SK-N-SH (cell line): ENCODE measurements at regions not wholly inside any gene's neighbourhood (a gene's known extent, or its start where the extent isn't known, plus 50 kb on each side); places are given as distances from the start of the nearest gene placed in this dataset.

Experiments used
- CTCF ChIA-PET: fragments of 300-600, 350-600 bp; formaldehyde crosslinking; extraction: SDS; loops from one replicate; lab custom pipeline; 2021; lab: Yijun Ruan, JAX
- POLR2A ChIA-PET: fragments of 350-600 bp; sonication (Branson Sonifier 250); formaldehyde crosslinking; extraction: SDS; loops from one replicate; lab custom pipeline; 2020; ENCODE audit warnings: antibody characterized with exemption, inconsistent platforms; lab: Yijun Ruan, JAX
- DNase-seq: peaks from one replicate; pipeline ENCODE4 v3.0.0; 2012
- H2AFZ ChIP-seq: fragments of 200-600 bp; sonication (generic); 2 replicates; pipeline ENCODE4 v1.8.1; 2016; ENCODE audit warnings: antibody characterized with exemption, mild to moderate bottlenecking, low read depth
- H3F3A ChIP-seq: fragments of 200-600 bp; sonication (generic); replicated peaks from 2 replicates; pipeline ENCODE3; 2016; ENCODE audit warnings: antibody characterized with exemption, mild to moderate bottlenecking; ENCODE audit not compliant: insufficient read depth
- H3K27ac ChIP-seq, 2 experiments: fragments of 200-500 bp in 1 of 2; fragments of 200-600 bp in 1 of 2; sonication (Bioruptor generic) in 1 of 2; sonication (generic), shearing (Covaris generic) in 1 of 2; 2 replicates each; pipeline versions ENCODE4 v1.5.1 to v1.6.1; 2014 to 2016; ENCODE audit warnings: low read depth in 2 of 2, inconsistent platforms in 1 of 2, low read length in 1 of 2, mild to moderate bottlenecking in 1 of 2, mixed read lengths in 1 of 2
- H3K27me3 ChIP-seq: fragments of 200-600 bp; sonication (generic), shearing (Covaris generic); 2 replicates; pipeline ENCODE4 v1.6.1; 2016; ENCODE audit warnings: mixed run types; ENCODE audit not compliant: insufficient read depth
- H3K36me3 ChIP-seq, 2 experiments: fragments of 200-500 bp in 1 of 2; fragments of 200-600 bp in 1 of 2; sonication (Bioruptor generic) in 1 of 2; sonication (generic) in 1 of 2; replicated peaks in 1 of 2; 2 replicates each; pipeline versions ENCODE3 to v1.5.1; 2014 to 2016; ENCODE audit warnings: low read length in 1 of 2, mild to moderate bottlenecking in 1 of 2; ENCODE audit not compliant: insufficient read depth in 2 of 2, control insufficient read depth in 1 of 2
- H3K4me1 ChIP-seq, 2 experiments: fragments of 200-500 bp in 1 of 2; fragments of 200-600 bp in 1 of 2; sonication (Bioruptor generic) in 1 of 2; sonication (generic), shearing (Covaris generic) in 1 of 2; 2 replicates each; pipeline versions ENCODE4 v1.5.1 to v1.6.1; 2014 to 2016; ENCODE audit warnings: low read depth in 1 of 2, low read length in 1 of 2, mixed run types in 1 of 2; ENCODE audit not compliant: insufficient read depth in 2 of 2, control insufficient read depth in 1 of 2
- H3K4me2 ChIP-seq: fragments of 200-600 bp; sonication (generic), shearing (Covaris generic); 2 replicates; pipeline ENCODE4 v1.6.1; 2017; ENCODE audit warnings: mixed run types
- H3K4me3 ChIP-seq, 2 experiments: fragments of 200-500 bp in 1 of 2; fragments of 200-600 bp in 1 of 2; sonication (Bioruptor generic) in 1 of 2; sonication (generic), shearing (Covaris generic) in 1 of 2; 2 replicates each; pipeline versions ENCODE4 v1.5.1 to v1.8.1; 2014 to 2016; ENCODE audit warnings: low read depth in 2 of 2, inconsistent platforms in 1 of 2, low read length in 1 of 2, mild to moderate bottlenecking in 1 of 2, mixed read lengths in 1 of 2, moderate library complexity in 1 of 2
- H3K79me2 ChIP-seq: fragments of 200-600 bp; sonication (generic); 2 replicates; pipeline ENCODE4 v1.8.1; 2017; ENCODE audit warnings: mild to moderate bottlenecking; ENCODE audit not compliant: insufficient read depth
- H3K9ac ChIP-seq: fragments of 200-600 bp; sonication (generic); 2 replicates; pipeline ENCODE4 v1.6.1; 2017; ENCODE audit warnings: mixed run types
- H3K9me2 ChIP-seq: fragments of 200-600 bp; sonication (generic); 2 replicates; pipeline ENCODE4 v1.6.1; 2017; ENCODE audit warnings: mixed run types
- H3K9me3 ChIP-seq: fragments of 200-600 bp; sonication (generic); 2 replicates; pipeline ENCODE4 v1.6.1; 2017; ENCODE audit warnings: mixed run types, mild to moderate bottlenecking, moderate library complexity
- H4K20me1 ChIP-seq: fragments of 200-600 bp; sonication (generic); 2 replicates; pipeline ENCODE4 v1.6.1; 2017; ENCODE audit warnings: mild to moderate bottlenecking, mixed run types; ENCODE audit not compliant: insufficient read depth
- CHD2 ChIP-seq: fragments of 150-350 bp; IDR thresholded peaks from 2 replicates; pipeline ENCODE4 v1.6.1; 2018; ENCODE audit warnings: low read length; ENCODE audit not compliant: partially characterized antibody
- ELF1 ChIP-seq: IDR thresholded peaks from 2 replicates; pipeline ENCODE4 v1.4.0; 2012
- EZH2phosphoT487 ChIP-seq: fragments of 200-600 bp; sonication (generic); IDR thresholded peaks from 2 replicates; pipeline ENCODE4 v1.6.1; 2017; ENCODE audit warnings: low read depth, mixed run types, mild to moderate bottlenecking, antibody characterized with exemption, moderate library complexity, borderline replicate concordance
- FOXJ3 ChIP-seq: sonication (generic); formaldehyde crosslinking; IDR thresholded peaks from 2 replicates; pipeline ENCODE4 v1.5.1; 2020; ENCODE audit warnings: mild to moderate bottlenecking, missing genetic modification reagents
- IRF3 ChIP-seq: fragments of 150-350 bp; IDR thresholded peaks from 2 replicates; pipeline ENCODE4 v1.6.1; 2016; ENCODE audit warnings: mild to moderate bottlenecking, low read depth, low read length
- JUND ChIP-seq: IDR thresholded peaks from 2 replicates; pipeline ENCODE4 v1.4.0; 2012
- MAX ChIP-seq: IDR thresholded peaks from 2 replicates; pipeline ENCODE4 v1.4.0; 2012; ENCODE audit warnings: low read depth
- MEF2A ChIP-seq: IDR thresholded peaks from 2 replicates; pipeline ENCODE4 v1.4.0; 2012; ENCODE audit warnings: low read depth, borderline replicate concordance
- MXI1 ChIP-seq: IDR thresholded peaks from 2 replicates; pipeline ENCODE4 v1.6.1; 2012; ENCODE audit warnings: mild to moderate bottlenecking, low read depth, low read length, improper control_type of control experiment
- NFIC ChIP-seq: IDR thresholded peaks from 2 replicates; pipeline ENCODE4 v1.4.0; 2012; ENCODE audit warnings: borderline replicate concordance
- SMC3 ChIP-seq: IDR thresholded peaks from 2 replicates; pipeline ENCODE4 v1.6.1; 2012; ENCODE audit warnings: low read depth, low read length, improper control_type of control experiment
- TCF12 ChIP-seq: IDR thresholded peaks from 2 replicates; pipeline ENCODE4 v1.4.0; 2012
- USF1 ChIP-seq: IDR thresholded peaks from 2 replicates; pipeline ENCODE4 v1.4.0; 2012; ENCODE audit warnings: low read depth, borderline replicate concordance
- YY1 ChIP-seq: IDR thresholded peaks from 2 replicates; pipeline ENCODE4 v1.4.0; 2012; ENCODE audit warnings: low read depth, mild to moderate bottlenecking
- WGBS: methylation state at CpG from one replicate; pipeline ENCODE4 v1.1.6; 2017; ENCODE audit warnings: low lambda C conversion rate; 5-methylcytosine and 5-hydroxymethylcytosine counted together
- TF ChIP-seq, protein P1 (sequence below): IDR thresholded peaks from 2 replicates; pipeline ENCODE4; 2012
- TF ChIP-seq, protein P2 (sequence below): IDR thresholded peaks from 2 replicates; pipeline ENCODE4 v1.6.1; 2012; ENCODE audit warnings: mild to moderate bottlenecking, low read depth, low read length, moderate library complexity

DNA sequence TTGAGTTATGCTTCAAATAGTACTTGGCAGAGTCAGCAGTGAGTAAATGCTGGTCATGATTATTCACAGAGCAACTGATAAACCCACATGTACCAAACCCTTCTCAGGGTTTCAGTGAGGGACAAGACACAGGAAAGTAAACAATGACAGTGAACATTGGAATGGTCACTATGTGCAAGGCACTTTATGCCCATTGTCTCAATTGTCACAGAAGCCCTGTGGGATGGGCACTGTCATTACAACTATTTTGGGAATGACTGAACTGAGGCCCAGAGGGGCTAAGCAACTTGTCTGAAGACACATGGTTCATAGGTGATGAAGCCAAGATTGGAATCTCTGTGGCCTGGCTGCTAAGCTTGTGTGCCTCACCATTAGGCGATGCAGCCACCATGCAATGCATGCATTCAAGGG lies 238.5 kb downstream of the RBM19 start (continued):
- no peak for TF ChIP-seq MXI1
- TF ChIP-seq CHD2, result no peak
- TF ChIP-seq, protein P1, sequence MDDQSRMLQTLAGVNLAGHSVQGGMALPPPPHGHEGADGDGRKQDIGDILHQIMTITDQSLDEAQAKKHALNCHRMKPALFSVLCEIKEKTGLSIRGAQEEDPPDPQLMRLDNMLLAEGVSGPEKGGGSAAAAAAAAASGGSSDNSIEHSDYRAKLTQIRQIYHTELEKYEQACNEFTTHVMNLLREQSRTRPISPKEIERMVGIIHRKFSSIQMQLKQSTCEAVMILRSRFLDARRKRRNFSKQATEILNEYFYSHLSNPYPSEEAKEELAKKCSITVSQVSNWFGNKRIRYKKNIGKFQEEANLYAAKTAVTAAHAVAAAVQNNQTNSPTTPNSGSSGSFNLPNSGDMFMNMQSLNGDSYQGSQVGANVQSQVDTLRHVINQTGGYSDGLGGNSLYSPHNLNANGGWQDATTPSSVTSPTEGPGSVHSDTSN, result peak; percentile 22; the same call in 1 of the 2 replicates
- TF ChIP-seq NFIC, result peak; percentile 52; the same call in 1 of the 2 replicates
- TF ChIP-seq FOXJ3 (CRISPR knock-in tag), result no peak
- TF ChIP-seq IRF3, result no peak
- TF ChIP-seq TCF12, result peak; percentile 74
- TF ChIP-seq, all 33 proteins: peak for 8

DNA sequence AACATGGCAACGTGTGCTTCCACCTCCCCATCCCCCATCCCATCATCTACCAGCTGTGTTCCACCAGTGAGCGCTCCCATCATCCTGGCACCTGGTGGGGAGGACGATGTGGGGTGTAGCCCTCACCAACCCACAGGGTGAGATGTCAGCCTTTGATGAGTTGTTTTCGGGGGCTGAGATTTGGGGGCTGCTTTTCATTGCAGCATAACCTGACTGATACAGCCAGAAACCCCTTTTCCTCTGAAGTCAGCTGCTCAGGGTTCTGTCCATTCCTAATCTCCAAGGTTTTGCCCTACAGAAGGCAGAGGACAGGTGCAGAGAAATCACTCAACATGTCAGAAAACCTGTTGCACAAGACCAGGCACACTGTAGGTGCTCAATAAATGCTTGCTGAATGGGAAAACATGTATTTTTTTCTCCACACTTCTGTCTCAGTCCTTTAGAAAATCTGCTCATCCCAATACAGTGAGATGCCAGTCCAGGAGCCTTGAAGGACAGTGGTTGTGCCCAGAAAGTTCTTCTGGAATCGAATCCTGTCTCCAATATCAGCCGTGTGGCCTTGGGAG lies 239.8 kb downstream of the RBM19 start:
- H3K4me1 ChIP-seq, result 0 out of 4 replicates have a peak, but pooled peaks cover 0 to 6% of the 10 kb centered on the region in 2 experiments
- H3K27ac ChIP-seq, result no peak overlapping the region
- no peaks in the 10 kb centered on the region for H4K20me1 ChIP-seq
- DNase-seq, result no peak
- WGBS, result 60% methylated on average over 5 of the region's 6 CpGs
- H3K36me3 ChIP-seq, result no peaks in the 10 kb centered on the region
- no peaks in the 10 kb centered on the region for H3K79me2 ChIP-seq
- no peak overlapping the region for H3K4me2 ChIP-seq
- no peak overlapping the region for H3K4me3 ChIP-seq
- no peak overlapping the region for H2AFZ ChIP-seq
- no peaks in the 10 kb centered on the region for H3K9me2 ChIP-seq
- ChIA-PET CTCF (no interaction called here), POLR2A (no interaction called here)
- TF ChIP-seq USF1 (no peak), ELF1 (no peak), MXI1 (no peak), MAX (no peak), SMC3 (no peak), FOXJ3 (CRISPR knock-in tag) (no peak), YY1 (no peak), EZH2phosphoT487 (no peak), JUND (no peak), MEF2A (no peak)
- TF ChIP-seq, protein P2, sequence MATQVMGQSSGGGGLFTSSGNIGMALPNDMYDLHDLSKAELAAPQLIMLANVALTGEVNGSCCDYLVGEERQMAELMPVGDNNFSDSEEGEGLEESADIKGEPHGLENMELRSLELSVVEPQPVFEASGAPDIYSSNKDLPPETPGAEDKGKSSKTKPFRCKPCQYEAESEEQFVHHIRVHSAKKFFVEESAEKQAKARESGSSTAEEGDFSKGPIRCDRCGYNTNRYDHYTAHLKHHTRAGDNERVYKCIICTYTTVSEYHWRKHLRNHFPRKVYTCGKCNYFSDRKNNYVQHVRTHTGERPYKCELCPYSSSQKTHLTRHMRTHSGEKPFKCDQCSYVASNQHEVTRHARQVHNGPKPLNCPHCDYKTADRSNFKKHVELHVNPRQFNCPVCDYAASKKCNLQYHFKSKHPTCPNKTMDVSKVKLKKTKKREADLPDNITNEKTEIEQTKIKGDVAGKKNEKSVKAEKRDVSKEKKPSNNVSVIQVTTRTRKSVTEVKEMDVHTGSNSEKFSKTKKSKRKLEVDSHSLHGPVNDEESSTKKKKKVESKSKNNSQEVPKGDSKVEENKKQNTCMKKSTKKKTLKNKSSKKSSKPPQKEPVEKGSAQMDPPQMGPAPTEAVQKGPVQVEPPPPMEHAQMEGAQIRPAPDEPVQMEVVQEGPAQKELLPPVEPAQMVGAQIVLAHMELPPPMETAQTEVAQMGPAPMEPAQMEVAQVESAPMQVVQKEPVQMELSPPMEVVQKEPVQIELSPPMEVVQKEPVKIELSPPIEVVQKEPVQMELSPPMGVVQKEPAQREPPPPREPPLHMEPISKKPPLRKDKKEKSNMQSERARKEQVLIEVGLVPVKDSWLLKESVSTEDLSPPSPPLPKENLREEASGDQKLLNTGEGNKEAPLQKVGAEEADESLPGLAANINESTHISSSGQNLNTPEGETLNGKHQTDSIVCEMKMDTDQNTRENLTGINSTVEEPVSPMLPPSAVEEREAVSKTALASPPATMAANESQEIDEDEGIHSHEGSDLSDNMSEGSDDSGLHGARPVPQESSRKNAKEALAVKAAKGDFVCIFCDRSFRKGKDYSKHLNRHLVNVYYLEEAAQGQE, result no peak
- peaks cover 6% of the 10 kb centered on the region for H3F3A ChIP-seq
- no peaks in the 10 kb centered on the region for H3K9me3 ChIP-seq
- no peak overlapping the region for H3K9ac ChIP-seq
- H3K27me3 ChIP-seq, result no peaks in the 10 kb centered on the region
